NCI-H2227 treated with DMSO at 0.1 percent for 48 hours (cell line): ENCODE measurements at regions not wholly inside any gene's neighbourhood (a gene's known extent, or its start where the extent isn't known, plus 50 kb on each side); places are given as distances from the start of the nearest gene placed in this dataset.

Source experiments
- DNase-seq: peaks from one replicate; lab custom pipeline; 2025; lab: John Stamatoyannopoulos, UW

GRCh38 chr20:22740829-22741228 lies 156.5 kb upstream of the FOXA2 start:
- DNase-seq = no peak

- DNase-seq = no peak
Measured at GRCh38 chr20:22744341-22745193, 160.2 kb upstream of the FOXA2 start.

- DNase-seq = no peak
Measured at GRCh38 chr20:22745194-22745500, 160.8 kb upstream of the FOXA2 start.

GRCh38 chr20:22746957-22747356 lies 162.6 kb upstream of the FOXA2 start:
- DNase-seq = no peak

GRCh38 chr20:22752324-22752723 lies 168.0 kb upstream of the FOXA2 start:
- no peak for DNase-seq

GRCh38 chr20:22757424-22758183 lies 173.2 kb upstream of the FOXA2 start:
- no peak for DNase-seq

- DNase-seq = no peak
Measured at GRCh38 chr20:22758815-22759214, 174.4 kb upstream of the FOXA2 start.

- no peak for DNase-seq
Measured at GRCh38 chr20:22762576-22763256, 178.3 kb upstream of the FOXA2 start.

GRCh38 chr20:22763257-22763906 lies 179.0 kb upstream of the FOXA2 start:
- no peak for DNase-seq

- DNase-seq = no peak
Measured at GRCh38 chr20:22768266-22769178, 184.2 kb upstream of the FOXA2 start.

GRCh38 chr20:22770241-22770800 lies 185.9 kb upstream of the FOXA2 start:
- no peak for DNase-seq

GRCh38 chr20:22771706-22772105 lies 187.3 kb upstream of the FOXA2 start:
- DNase-seq = no peak

- DNase-seq = no peak
Measured at GRCh38 chr20:22773344-22773743, 189.0 kb upstream of the FOXA2 start.

- no peak for DNase-seq
Measured at GRCh38 chr20:22775256-22775655, 190.9 kb upstream of the FOXA2 start.

GRCh38 chr20:22775671-22776139 lies 191.3 kb upstream of the FOXA2 start:
- no peak for DNase-seq

GRCh38 chr20:22776369-22776768 lies 192.0 kb upstream of the FOXA2 start:
- DNase-seq = no peak

GRCh38 chr20:22779878-22780277 lies 195.5 kb upstream of the FOXA2 start:
- no peak for DNase-seq

GRCh38 chr20:22781869-22782268 lies 197.5 kb upstream of the FOXA2 start:
- no peak for DNase-seq

- DNase-seq = no peak
Measured at GRCh38 chr20:22789676-22790075, 205.3 kb upstream of the FOXA2 start.

- no peak for DNase-seq
Measured at GRCh38 chr20:22791396-22791795, 207.0 kb upstream of the FOXA2 start.
